ENCODE measurements at regions not wholly inside any gene's neighbourhood (a gene's known extent, or its start where the extent isn't known, plus 50 kb on each side); places are given as distances from the start of the nearest gene placed in this dataset.

DNA sequence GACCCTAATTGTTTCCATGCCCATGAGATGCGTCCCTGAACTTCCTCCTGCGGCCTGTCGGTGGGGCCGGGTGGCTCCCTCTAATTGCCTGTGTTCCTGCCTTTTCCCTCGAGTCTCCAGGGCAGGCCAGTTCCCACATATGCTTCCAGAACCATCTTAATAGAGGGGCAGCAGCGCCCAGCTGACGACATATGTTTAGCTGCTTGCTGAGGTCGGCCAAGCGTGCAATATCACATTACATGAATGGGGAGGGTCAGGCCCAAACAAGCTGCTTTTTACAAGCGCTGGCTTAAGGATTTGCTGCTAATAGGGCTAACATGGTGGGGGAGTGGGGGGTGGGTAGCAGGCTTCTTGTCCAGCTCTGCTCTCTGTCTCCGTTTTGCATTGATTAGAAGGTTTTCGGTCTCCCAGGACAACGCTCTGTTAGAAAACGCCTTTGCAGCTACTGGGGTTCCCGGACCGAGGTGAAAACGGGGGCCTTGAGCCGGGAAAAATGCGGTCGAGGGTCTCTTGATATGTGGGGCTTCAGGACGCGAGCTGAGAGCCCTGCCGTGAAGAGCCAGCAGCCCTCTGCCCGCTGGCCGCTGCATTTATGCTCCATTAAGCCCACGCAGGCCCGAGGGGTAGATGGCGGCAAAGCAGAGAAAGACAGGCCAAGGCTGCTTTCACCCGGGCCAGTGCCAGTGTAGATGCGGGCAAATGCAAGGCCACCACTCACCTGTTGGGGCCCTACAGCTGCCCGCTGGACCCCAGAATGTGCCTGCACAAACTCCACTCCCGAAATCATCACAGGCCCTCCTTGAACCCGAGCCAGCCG lies 308.5 kb downstream of the BMP7 start:
- no peak for DNase-seq (ENCODE audit: low read depth in 2 of 2)

GRCh38 chr20:56964901-56965300 lies 301.5 kb downstream of the BMP7 start:
- no peak for DNase-seq (ENCODE audit: low read depth in 2 of 2)

GRCh38 chr20:56967916-56968315 lies 298.5 kb downstream of the BMP7 start:
- no peak for DNase-seq (ENCODE audit: low read depth in 2 of 2)

DNA sequence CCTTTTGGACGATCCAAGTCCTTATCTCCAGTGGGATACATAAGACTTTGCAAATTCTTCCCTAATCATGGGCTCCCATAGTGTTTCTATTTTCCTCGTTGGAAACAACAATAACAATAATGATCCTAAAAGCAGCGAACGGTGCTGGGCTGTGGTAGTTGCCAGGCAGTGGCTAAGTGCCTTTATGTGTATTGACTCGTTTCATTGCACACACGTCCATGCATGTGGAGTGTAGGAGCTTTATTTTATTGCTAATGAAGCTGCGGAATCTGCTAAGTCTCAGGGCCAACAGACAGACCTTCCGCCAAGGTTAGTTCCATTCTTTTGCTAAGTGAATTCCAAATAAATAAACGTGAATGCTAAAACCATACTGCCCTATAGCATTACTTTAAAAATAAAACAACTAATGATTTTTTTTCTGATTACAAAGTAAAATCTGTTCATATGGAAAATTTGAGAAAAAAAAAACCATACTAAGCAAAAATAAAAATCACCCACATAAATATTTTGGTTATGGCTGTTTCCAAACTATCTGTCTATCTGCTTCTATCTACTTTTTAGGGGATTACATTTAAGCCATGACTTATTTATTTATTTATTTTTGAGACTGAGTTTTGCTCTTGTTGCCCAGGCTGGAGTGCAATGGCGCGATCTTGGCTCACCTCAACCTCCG lies 297.9 kb downstream of the BMP7 start:
- DNase-seq (ENCODE audit: low read depth in 2 of 2): no peak

- no peak for DNase-seq (ENCODE audit: low read depth in 2 of 2)
Observed at GRCh38 chr20:56974499-56975250, 291.8 kb downstream of the BMP7 start.

GRCh38 chr20:56975838-56976237 lies 290.6 kb downstream of the BMP7 start:
- no peak for DNase-seq (ENCODE audit: low read depth in 2 of 2)

DNA sequence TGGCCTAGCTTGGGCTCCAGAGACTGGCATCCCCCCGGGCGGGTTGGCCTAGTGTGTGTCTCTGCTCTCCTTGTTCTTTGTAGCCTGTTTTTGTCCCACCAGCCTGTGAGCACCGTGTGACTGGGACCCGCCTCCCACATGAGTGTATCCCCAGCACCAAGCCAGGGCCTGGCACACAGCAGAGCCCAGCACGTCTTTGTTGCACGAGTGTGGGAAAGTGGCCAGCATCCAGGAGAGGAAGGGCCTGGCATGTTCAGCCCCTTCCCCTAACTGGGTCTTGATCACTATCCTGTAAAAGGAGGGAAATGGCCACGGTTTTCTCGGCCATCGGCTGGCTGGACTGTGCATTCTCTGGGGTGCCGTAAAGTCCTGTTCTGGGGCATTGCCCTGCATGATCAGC lies 290.1 kb downstream of the BMP7 start:
- DNase-seq (ENCODE audit: low read depth in 2 of 2): no peak

GRCh38 chr20:56978475-56978874 lies 288.0 kb downstream of the BMP7 start:
- no peak for DNase-seq (ENCODE audit: low read depth in 2 of 2)

DNA sequence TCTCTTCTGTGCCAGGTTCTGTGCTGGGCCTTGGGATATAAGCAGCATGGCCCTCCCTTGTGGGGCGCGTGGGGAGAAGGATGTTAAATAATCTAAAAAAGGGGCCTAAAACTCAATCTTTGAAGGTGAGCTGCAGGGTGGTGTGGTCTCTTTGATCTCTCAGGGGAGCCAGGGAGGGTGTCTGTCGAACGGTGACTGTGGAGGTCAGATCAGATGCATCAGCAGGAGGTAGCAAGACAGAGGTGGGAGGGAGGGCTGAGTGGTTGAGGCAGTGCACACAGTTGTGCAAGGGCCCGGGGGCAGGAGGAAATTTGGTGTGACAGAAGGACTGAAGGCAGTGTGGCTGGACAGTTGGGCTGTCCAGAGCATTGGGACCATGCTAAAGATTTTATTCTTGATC lies 287.3 kb downstream of the BMP7 start:
- DNase-seq (ENCODE audit: low read depth in 2 of 2): no peak

DNA sequence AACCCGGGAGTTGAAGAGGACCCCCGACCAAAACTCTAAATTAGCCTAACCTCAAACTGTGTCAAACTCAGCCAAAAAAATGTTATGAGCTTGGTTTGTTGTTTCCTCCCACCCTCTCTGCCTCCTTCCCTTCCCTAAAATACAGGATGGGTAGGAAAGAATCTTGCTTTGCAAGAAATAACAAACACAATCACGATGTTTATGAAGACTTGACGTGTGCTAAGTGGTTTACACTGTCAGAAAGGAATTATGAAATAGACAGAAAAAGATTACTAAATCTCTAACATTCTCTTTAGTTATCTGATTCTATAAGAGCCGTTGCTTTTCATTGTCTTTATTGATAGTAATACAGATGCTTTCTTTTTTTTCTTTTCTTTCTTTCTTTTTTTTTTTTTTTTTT lies 285.1 kb downstream of the BMP7 start:
- no peak for DNase-seq (ENCODE audit: low read depth in 2 of 2)

- DNase-seq (ENCODE audit: low read depth in 2 of 2): no peak
Observed at GRCh38 chr20:56983813-56984212, 282.6 kb downstream of the BMP7 start.

- no peak for DNase-seq (ENCODE audit: low read depth in 2 of 2)
Observed at GRCh38 chr20:56985066-56985685, 281.3 kb downstream of the BMP7 start.

DNA sequence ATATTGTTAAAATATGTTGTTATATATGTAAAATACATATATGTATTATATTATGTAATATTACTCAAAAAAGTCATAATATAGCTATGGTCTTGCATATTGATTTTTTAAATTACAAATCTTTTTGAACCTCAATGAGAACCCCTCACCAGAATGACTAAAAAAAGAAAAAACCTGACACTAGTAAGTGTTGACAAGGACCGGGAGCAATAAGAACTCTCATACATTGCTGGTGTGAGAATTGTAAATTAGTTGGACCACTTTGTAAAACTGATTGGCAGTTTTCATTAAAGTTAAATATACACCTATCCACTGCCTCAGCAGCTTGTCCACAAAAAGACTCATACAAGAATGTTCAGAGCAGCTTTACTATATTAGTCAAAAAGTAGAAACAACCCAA lies 280.0 kb downstream of the BMP7 start:
- DNase-seq (ENCODE audit: low read depth in 2 of 2): no peak

DNA sequence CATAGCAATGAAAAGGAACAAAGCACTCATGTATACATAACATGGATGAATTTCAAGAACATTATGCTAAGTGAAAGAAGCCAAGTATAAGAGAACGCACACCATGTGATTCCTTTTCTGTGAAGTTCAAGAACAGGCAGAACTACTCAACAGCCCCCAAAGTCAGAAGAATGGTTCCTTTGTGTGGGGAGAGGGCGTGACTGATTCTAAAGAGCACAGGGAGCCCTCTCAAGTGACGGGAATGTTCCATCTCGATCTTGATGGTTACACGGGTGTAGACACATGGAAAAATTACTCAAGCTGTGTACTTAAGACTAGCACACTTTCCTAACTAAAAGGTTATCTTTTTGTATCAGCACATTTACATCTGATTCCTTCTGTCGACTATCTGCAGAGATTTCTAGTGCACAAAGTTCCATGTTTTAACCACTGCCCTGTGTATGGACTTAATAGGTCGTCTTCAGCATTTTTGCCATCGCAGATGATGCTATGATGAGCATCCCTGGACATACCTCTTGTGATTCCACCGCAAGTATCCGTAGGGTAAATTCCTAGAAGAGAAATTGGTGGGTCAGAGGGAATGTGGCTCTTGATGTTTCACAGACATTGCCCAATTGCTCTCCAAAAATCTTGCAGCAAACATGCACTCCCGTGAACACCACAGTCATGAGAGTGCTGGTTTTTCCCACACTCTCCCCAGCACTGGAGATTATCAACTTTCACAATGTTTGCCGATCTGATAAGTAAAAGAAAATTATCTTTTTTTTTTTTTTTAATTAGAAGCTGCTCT lies 279.3 kb downstream of the BMP7 start:
- no peak for DNase-seq (ENCODE audit: low read depth in 2 of 2)

- DNase-seq (ENCODE audit: low read depth in 2 of 2): no peak
Observed at GRCh38 chr20:56987986-56988385, 278.5 kb downstream of the BMP7 start.

GRCh38 chr20:56988446-56988845 lies 278.0 kb downstream of the BMP7 start:
- no peak for DNase-seq (ENCODE audit: low read depth in 2 of 2)

DNA sequence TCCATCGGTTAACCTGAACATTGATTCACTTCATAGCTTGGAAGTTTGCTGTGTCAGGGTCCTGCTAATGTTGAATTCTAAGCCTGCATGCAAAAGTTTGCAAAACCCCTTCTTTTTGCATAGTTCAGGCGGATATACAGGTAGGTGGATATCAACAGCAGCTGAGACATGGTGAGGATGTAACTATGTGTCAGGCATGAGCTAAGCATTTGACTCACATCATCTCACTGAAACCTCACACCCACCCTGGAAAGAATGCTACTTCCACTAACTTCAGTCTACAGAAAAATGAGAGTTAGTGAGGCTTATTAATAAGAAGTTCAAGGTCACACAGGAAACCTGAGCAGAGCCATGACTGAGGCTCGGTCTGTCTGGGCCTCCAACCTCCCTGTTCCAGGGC lies 276.9 kb downstream of the BMP7 start:
- DNase-seq (ENCODE audit: low read depth in 2 of 2): no peak

DNA sequence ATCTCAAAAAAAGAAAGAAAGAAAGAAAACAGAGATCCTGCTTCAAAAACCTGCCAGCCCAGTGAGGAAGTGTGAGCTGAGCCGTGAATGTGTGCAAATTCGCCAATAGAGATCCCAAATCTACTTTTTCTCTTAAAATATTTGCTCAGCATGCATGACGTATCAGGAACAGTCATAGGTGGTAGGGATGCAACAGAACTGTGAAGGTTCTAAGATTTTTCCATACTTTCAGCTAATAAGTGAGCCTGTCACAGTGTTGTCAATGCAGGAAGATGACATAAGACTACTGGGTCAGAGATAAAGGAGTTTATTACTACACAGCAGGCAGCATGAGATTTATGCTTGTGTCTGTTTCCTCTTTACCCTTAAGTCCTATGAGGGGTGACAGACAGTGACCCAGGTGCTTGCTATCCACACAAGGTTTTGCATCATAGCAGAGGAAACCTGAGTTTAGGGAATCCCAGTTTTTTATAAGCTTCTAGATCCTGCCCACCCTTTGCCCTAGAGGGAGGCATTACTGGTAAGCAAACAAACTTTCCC lies 273.4 kb downstream of the BMP7 start:
- no peak for DNase-seq (ENCODE audit: low read depth in 2 of 2)

DNA sequence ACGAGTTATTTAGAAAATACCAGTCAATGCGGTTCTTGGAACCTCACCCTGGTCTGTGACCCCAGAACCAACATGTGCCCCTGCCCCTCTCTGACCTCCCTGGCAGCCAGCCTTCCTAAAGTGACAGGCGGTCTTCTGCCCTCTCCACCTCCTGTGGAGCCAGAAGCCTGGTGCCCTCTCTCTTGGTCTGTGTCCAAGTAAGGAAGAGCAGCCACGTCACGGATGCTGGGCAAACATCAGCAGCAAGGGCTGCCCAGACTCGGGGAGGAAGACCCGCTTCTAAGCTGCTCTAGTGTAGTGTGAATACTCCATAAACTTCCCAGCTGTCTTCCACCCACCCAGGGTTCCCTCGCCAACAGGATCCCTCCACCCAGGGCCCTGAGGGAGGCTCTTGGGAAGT lies 272.4 kb downstream of the BMP7 start:
- DNase-seq (ENCODE audit: low read depth in 2 of 2): no peak

DNA sequence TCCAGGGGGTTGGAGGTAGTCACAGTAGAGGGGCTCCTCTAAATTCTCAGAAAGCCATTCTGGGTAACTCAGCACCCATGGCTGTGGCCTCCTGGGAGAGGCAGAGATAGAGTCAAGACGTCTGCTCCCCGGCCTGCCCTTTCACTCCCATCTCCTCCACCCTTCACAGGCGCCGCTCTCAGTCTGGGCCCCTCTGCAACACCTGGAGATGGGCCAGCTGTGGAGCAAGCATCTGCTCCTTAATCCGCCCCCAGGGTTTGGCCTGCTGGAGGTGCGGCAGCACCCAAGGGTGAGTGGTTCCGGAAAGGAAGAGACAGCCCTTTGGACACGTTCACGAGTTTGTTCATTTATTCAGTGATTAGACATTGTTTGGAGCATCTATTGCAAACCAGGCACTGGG lies 271.3 kb downstream of the BMP7 start:
- DNase-seq (ENCODE audit: low read depth in 2 of 2): no peak

DNA sequence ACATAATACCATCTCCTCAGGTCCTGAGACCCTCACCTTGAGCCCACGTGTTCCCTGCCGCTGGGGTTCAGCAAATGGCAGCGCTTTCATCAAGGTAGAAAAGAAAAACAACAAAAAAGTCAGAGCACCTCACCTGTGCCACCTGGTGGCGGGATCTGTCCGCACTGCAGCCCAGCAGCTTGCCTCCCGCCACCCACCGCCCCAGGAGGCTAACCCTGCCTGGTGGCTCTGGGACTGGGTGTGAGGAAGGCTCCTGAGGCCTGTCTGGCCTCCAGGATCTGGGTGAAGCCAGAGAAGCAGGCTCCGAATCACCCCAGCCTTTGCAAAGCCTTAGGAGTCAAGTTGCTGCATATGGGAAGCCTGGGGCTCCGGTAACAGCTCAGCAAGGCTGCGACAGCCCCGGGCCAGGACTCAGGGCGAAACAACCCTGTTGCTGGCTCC lies 270.8 kb downstream of the BMP7 start:
- DNase-seq (ENCODE audit: low read depth in 2 of 2): no peak

Measured in stimulated activated CD8-positive, alpha-beta memory T cell treated with anti-CD3 and anti-CD28 coated beads, Interleukin-2, amount 100 ng/mL, for 48 hours (primary cell).